ENCODE measurements at regions not wholly inside any gene's neighbourhood (a gene's known extent, or its start where the extent isn't known, plus 50 kb on each side); places are given as distances from the start of the nearest gene placed in this dataset.

- TF ChIP-seq POLR2A (IDR thresholded peaks at IDR 0.05): no peak
- no peak for TF ChIP-seq CTCF (IDR thresholded peaks at IDR 0.05)
Measured at GRCh38 chr1:188122646-188123045, 1293.9 kb downstream of the PLA2G4A start.

All from body of pancreas (tissue), 4 donors.